ENCODE measurements at regions not wholly inside any gene's neighbourhood (a gene's known extent, or its start where the extent isn't known, plus 50 kb on each side); places are given as distances from the start of the nearest gene placed in this dataset.
"Not testable (repeated sequence)": the region's sequence is repeated elsewhere in the genome, so short reads cannot be mapped to it uniquely, and the experiment has no call there.

- no peaks in the 10 kb centered on the region for H3K4me1 ChIP-seq (ENCODE audit: insufficient read depth, low read length)
- H3K27me3 ChIP-seq (ENCODE audit: insufficient read depth, low read length): no peaks in the 10 kb centered on the region
- no peak overlapping the region for H3K4me3 ChIP-seq (ENCODE audit: low read length)
- H3K9me3 ChIP-seq (ENCODE audit: insufficient read depth, low read depth, low read length): no peaks in the 10 kb centered on the region
- no peak overlapping the region for H3K27ac ChIP-seq (ENCODE audit: low read length)
- no peaks in the 10 kb centered on the region for H3K36me3 ChIP-seq (ENCODE audit: insufficient read depth, low read depth, low read length)
- no peak overlapping the region for H3K9ac ChIP-seq (ENCODE audit: low read depth, low read length)
These were observed 196.8 kb upstream of the AGTR1 start for GRCh38 chr3:148500881-148501280.

- Histone ChIP-seq H3K27me3 (ENCODE audit: insufficient read depth, low read length) (no peaks in the 10 kb centered on the region), H3K4me1 (ENCODE audit: insufficient read depth, low read length) (no peaks in the 10 kb centered on the region), H3K9ac (ENCODE audit: low read depth, low read length) (no peak overlapping the region), H3K27ac (ENCODE audit: low read length) (no peak overlapping the region), H3K36me3 (ENCODE audit: insufficient read depth, low read depth, low read length) (no peaks in the 10 kb centered on the region), H3K4me3 (ENCODE audit: low read length) (no peak overlapping the region), H3K9me3 (ENCODE audit: insufficient read depth, low read depth, low read length) (no peaks in the 10 kb centered on the region)
These were observed 187.6 kb upstream of the AGTR1 start for GRCh38 chr3:148510116-148510515.

DNA sequence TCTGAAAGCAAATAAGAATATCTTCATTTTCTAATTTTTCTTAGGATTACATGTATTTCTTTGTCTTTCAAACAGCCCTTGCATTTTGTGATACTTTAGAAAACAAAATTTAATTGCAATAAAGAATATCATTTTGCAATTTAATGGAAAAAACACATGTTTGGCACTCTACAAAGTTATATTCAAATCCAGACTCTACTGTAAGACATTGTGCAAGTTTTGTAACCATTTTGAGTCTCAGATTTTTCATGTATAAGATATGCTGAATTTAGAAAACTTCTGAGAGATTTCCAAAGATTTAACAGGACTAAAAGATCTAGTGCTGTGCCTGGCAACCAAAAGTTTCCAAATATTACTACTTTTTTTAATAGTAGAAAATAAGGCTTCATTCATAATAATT lies 187.1 kb upstream of the AGTR1 start:
- Histone ChIP-seq H3K27me3 (ENCODE audit: insufficient read depth, low read length) (no peaks in the 10 kb centered on the region), H3K9ac (ENCODE audit: low read depth, low read length) (no peak overlapping the region), H3K4me3 (ENCODE audit: low read length) (no peak overlapping the region), H3K27ac (ENCODE audit: low read length) (no peak overlapping the region), H3K36me3 (ENCODE audit: insufficient read depth, low read depth, low read length) (no peaks in the 10 kb centered on the region), H3K9me3 (ENCODE audit: insufficient read depth, low read depth, low read length) (no peaks in the 10 kb centered on the region), H3K4me1 (ENCODE audit: insufficient read depth, low read length) (no peaks in the 10 kb centered on the region)

DNA sequence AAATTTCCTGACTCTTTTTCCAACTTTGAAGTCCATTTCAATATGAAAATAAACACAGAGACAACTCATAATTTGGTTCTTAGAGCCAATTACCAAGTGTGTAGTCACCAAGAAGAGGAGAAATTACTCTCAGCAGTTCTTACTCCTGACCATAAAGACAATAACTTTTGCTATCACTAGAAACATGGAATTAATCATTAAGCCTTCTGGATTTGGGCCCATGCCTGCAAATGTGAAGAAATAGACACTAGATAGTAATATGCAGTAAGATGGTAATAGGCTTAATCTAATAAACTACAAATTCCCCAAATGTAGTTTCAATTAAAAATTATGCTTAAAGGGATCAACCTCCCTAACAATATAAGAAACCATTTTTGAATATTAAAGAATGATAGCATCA lies 185.1 kb upstream of the AGTR1 start:
- H3K4me1 ChIP-seq (ENCODE audit: insufficient read depth, low read length): no peaks in the 10 kb centered on the region
- no peaks in the 10 kb centered on the region for H3K27me3 ChIP-seq (ENCODE audit: insufficient read depth, low read length)
- no peaks in the 10 kb centered on the region for H3K9me3 ChIP-seq (ENCODE audit: insufficient read depth, low read depth, low read length)
- no peak overlapping the region for H3K27ac ChIP-seq (ENCODE audit: low read length)
- no peak overlapping the region for H3K4me3 ChIP-seq (ENCODE audit: low read length)
- no peaks in the 10 kb centered on the region for H3K36me3 ChIP-seq (ENCODE audit: insufficient read depth, low read depth, low read length)
- H3K9ac ChIP-seq (ENCODE audit: low read depth, low read length): no peak overlapping the region

DNA sequence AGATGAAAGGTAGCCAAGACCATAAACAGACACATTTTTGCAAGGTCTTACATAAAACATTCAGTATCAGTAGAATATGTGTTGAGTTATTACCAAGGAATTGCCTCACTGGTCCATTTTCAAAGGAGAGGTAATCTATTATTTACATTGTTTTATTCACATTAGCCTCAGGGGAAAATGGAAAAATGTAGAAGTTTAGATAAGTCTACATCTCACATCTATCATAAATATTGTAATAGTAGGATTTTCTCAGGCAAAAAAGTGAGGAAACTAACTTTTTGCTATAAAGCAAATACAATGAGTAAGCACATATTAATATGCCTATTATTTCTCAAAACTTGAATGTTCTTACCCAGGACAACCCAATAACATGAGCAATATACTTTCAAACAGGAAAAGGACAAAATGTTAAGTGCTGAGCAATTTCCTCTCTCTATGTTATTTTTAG lies 184.6 kb upstream of the AGTR1 start:
- no peak overlapping the region for H3K4me3 ChIP-seq (ENCODE audit: low read length)
- no peaks in the 10 kb centered on the region for H3K36me3 ChIP-seq (ENCODE audit: insufficient read depth, low read depth, low read length)
- no peak overlapping the region for H3K9ac ChIP-seq (ENCODE audit: low read depth, low read length)
- no peaks in the 10 kb centered on the region for H3K27me3 ChIP-seq (ENCODE audit: insufficient read depth, low read length)
- no peaks in the 10 kb centered on the region for H3K9me3 ChIP-seq (ENCODE audit: insufficient read depth, low read depth, low read length)
- no peak overlapping the region for H3K27ac ChIP-seq (ENCODE audit: low read length)
- no peaks in the 10 kb centered on the region for H3K4me1 ChIP-seq (ENCODE audit: insufficient read depth, low read length)

- H3K4me3 ChIP-seq (ENCODE audit: low read length): no peak overlapping the region
- H3K27me3 ChIP-seq (ENCODE audit: insufficient read depth, low read length): no peaks in the 10 kb centered on the region
- H3K36me3 ChIP-seq (ENCODE audit: insufficient read depth, low read depth, low read length): no peaks in the 10 kb centered on the region
- no peak overlapping the region for H3K27ac ChIP-seq (ENCODE audit: low read length)
- no peak overlapping the region for H3K9ac ChIP-seq (ENCODE audit: low read depth, low read length)
- H3K9me3 ChIP-seq (ENCODE audit: insufficient read depth, low read depth, low read length): no peaks in the 10 kb centered on the region; the same call in 1 of the 2 replicates
- H3K4me1 ChIP-seq (ENCODE audit: insufficient read depth, low read length): no peaks in the 10 kb centered on the region
These were observed 179.2 kb upstream of the AGTR1 start for GRCh38 chr3:148518520-148518919.

DNA sequence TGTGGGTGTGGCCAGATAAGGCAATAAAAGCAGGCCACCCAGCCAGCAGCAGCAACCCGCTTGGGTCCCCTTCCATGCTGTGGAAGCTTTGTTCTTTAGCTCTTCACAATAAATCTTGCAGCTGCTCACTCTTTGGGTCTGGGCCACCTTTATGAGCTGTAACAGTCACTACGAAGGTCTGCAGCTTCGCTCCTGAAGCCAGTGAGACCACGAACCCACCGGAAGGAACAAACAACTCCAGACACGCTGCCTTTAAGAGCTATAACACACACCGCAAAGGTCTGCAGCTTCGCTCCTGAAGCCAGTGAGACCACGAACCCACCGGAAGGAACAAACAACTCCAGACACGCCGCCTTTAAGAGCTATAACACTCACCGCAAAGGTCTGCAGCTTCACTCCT lies 172.1 kb upstream of the AGTR1 start:
- H3K27me3 ChIP-seq (ENCODE audit: insufficient read depth, low read length); H3K27ac ChIP-seq (ENCODE audit: low read length); H3K4me3 ChIP-seq (ENCODE audit: low read length); H3K9ac ChIP-seq (ENCODE audit: low read depth, low read length); H3K36me3 ChIP-seq (ENCODE audit: insufficient read depth, low read depth, low read length); H3K4me1 ChIP-seq (ENCODE audit: insufficient read depth, low read length); H3K9me3 ChIP-seq (ENCODE audit: insufficient read depth, low read depth, low read length): not testable (repeated sequence)

- no peak overlapping the region for H3K27ac ChIP-seq (ENCODE audit: low read length)
- H3K4me1 ChIP-seq (ENCODE audit: insufficient read depth, low read length): no peaks in the 10 kb centered on the region
- no peak overlapping the region for H3K4me3 ChIP-seq (ENCODE audit: low read length)
- no peak overlapping the region for H3K9ac ChIP-seq (ENCODE audit: low read depth, low read length)
- no peaks in the 10 kb centered on the region for H3K27me3 ChIP-seq (ENCODE audit: insufficient read depth, low read length)
- H3K9me3 ChIP-seq (ENCODE audit: insufficient read depth, low read depth, low read length): peaks cover 8% of the 10 kb centered on the region
- H3K36me3 ChIP-seq (ENCODE audit: insufficient read depth, low read depth, low read length): no peaks in the 10 kb centered on the region
These were observed 169.7 kb upstream of the AGTR1 start for GRCh38 chr3:148528024-148528423.

GRCh38 chr3:148531836-148532235 lies 165.9 kb upstream of the AGTR1 start:
- no peak overlapping the region for H3K4me3 ChIP-seq (ENCODE audit: low read length)
- peaks cover 8% of the 10 kb centered on the region for H3K9me3 ChIP-seq (ENCODE audit: insufficient read depth, low read depth, low read length)
- no peaks in the 10 kb centered on the region for H3K4me1 ChIP-seq (ENCODE audit: insufficient read depth, low read length)
- H3K27ac ChIP-seq (ENCODE audit: low read length): no peak overlapping the region
- H3K36me3 ChIP-seq (ENCODE audit: insufficient read depth, low read depth, low read length): no peaks in the 10 kb centered on the region
- H3K9ac ChIP-seq (ENCODE audit: low read depth, low read length): no peak overlapping the region
- no peaks in the 10 kb centered on the region for H3K27me3 ChIP-seq (ENCODE audit: insufficient read depth, low read length)

- no peaks in the 10 kb centered on the region for H3K36me3 ChIP-seq (ENCODE audit: insufficient read depth, low read depth, low read length)
- H3K9ac ChIP-seq (ENCODE audit: low read depth, low read length): no peak overlapping the region
- no peaks in the 10 kb centered on the region for H3K27me3 ChIP-seq (ENCODE audit: insufficient read depth, low read length)
- no peak overlapping the region for H3K27ac ChIP-seq (ENCODE audit: low read length)
- H3K4me3 ChIP-seq (ENCODE audit: low read length): no peak overlapping the region
- no peaks in the 10 kb centered on the region for H3K4me1 ChIP-seq (ENCODE audit: insufficient read depth, low read length)
- peaks cover 5% of the 10 kb centered on the region for H3K9me3 ChIP-seq (ENCODE audit: insufficient read depth, low read depth, low read length)
These were observed 165.4 kb upstream of the AGTR1 start for GRCh38 chr3:148532326-148532725.

DNA sequence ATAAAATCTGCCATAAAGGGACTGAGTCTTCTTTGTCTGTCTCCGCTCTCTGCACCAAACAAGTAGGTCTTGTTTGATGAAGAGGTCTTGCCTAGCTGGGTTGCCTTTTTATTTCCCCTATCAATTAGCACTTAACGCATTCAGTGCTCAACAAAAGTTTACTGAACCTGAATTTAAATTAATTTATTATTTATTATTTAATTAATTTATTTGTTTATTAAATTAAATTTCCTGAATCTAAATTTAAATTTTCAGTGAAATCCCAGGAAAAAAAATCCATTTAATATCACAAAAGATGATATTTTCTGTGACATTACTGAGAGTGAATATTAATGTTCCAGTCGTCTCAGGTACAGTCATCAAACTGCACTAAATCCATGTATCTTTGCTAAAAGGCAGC lies 164.9 kb upstream of the AGTR1 start:
- Histone ChIP-seq H3K27me3 (ENCODE audit: insufficient read depth, low read length) (no peaks in the 10 kb centered on the region), H3K36me3 (ENCODE audit: insufficient read depth, low read depth, low read length) (no peaks in the 10 kb centered on the region), H3K4me1 (ENCODE audit: insufficient read depth, low read length) (no peaks in the 10 kb centered on the region), H3K4me3 (ENCODE audit: low read length) (no peak overlapping the region), H3K27ac (ENCODE audit: low read length) (no peak overlapping the region), H3K9ac (ENCODE audit: low read depth, low read length) (no peak overlapping the region), H3K9me3 (ENCODE audit: insufficient read depth, low read depth, low read length) (peaks cover under 1% of the 10 kb centered on the region; the same call in 1 of the 2 replicates)

- no peak overlapping the region for H3K9ac ChIP-seq (ENCODE audit: low read depth, low read length)
- H3K36me3 ChIP-seq (ENCODE audit: insufficient read depth, low read depth, low read length): no peaks in the 10 kb centered on the region
- H3K4me1 ChIP-seq (ENCODE audit: insufficient read depth, low read length): no peaks in the 10 kb centered on the region
- H3K27me3 ChIP-seq (ENCODE audit: insufficient read depth, low read length): no peaks in the 10 kb centered on the region
- H3K27ac ChIP-seq (ENCODE audit: low read length): no peak overlapping the region
- H3K4me3 ChIP-seq (ENCODE audit: low read length): no peak overlapping the region
- no peaks in the 10 kb centered on the region for H3K9me3 ChIP-seq (ENCODE audit: insufficient read depth, low read depth, low read length)
These were observed 163.4 kb upstream of the AGTR1 start for GRCh38 chr3:148534089-148534988.

Data from iPS-20b (cell line).